GM12864 (cell line): ENCODE measurements at regions not wholly inside any gene's neighbourhood (a gene's known extent, or its start where the extent isn't known, plus 50 kb on each side); places are given as distances from the start of the nearest gene placed in this dataset.

Source experiments
- DNase-seq: peaks from one replicate; pipeline ENCODE4 v3.0.0-alpha.2; 2011; ENCODE audit warnings: low read depth
- H3K4me3 ChIP-seq: 2 replicates; pipeline ENCODE4 v1.5.1; 2011; ENCODE audit warnings: mild to moderate bottlenecking, low read depth, low read length, control low read depth
- TF ChIP-seq, protein P1 (sequence below): IDR thresholded peaks from 2 replicates; pipeline ENCODE4 v1.5.1; 2011; ENCODE audit warnings: low read depth, mild to moderate bottlenecking, moderate library complexity, low read length, control low read depth, inconsistent platforms; ENCODE audit errors: missing control alignments

GRCh38 chr11:37597776-37598175 lies 999.7 kb upstream of the RAG2 start:
- no peak for DNase-seq
- no peak overlapping the region for H3K4me3 ChIP-seq
- TF ChIP-seq, protein P1, sequence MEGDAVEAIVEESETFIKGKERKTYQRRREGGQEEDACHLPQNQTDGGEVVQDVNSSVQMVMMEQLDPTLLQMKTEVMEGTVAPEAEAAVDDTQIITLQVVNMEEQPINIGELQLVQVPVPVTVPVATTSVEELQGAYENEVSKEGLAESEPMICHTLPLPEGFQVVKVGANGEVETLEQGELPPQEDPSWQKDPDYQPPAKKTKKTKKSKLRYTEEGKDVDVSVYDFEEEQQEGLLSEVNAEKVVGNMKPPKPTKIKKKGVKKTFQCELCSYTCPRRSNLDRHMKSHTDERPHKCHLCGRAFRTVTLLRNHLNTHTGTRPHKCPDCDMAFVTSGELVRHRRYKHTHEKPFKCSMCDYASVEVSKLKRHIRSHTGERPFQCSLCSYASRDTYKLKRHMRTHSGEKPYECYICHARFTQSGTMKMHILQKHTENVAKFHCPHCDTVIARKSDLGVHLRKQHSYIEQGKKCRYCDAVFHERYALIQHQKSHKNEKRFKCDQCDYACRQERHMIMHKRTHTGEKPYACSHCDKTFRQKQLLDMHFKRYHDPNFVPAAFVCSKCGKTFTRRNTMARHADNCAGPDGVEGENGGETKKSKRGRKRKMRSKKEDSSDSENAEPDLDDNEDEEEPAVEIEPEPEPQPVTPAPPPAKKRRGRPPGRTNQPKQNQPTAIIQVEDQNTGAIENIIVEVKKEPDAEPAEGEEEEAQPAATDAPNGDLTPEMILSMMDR, result no peak

DNA sequence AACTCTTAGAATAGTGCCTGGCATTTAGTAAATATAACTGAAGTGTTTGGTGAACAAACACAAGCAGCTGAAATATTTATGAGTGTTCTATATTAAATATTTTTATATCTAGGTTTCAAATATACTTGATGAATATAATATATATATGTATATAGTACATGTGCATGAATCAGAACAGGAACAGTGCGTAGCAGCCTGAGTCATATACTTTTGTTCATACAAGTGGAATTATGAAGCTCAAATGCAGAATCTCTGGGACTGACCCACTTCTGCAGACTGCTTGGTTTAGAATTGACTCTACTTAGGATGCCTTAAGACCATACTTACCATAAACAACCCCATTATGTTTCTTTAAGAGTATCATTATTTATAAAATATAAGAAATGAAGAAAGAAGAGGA lies 997.8 kb upstream of the RAG2 start:
- no peak for DNase-seq
- TF ChIP-seq, protein P1, result no peak

DNA sequence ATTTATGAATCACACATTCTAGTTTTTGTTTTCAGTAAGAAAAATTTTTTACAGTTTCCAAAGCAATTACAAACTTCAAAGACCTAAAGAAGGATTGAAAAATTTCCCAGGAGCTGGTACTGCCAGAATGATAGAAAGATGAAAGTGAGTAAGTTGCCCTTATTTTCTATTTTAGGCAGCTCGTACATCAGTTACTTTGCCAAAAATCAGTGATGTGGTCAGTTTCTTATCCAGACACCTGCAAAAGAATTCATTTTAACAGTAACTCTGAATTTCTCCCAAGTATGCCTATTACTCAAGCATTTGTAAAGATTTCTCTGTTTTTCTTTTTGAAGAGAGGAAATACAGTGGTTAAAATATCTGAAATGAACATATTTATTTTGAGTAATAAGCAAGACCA lies 976.3 kb upstream of the RAG2 start:
- no peak for DNase-seq
- TF ChIP-seq, protein P1, result no peak
- H3K4me3 ChIP-seq, result no peak overlapping the region

More for the DNA sequence above, 997.8 kb upstream of the RAG2 start:
- no peak overlapping the region for H3K4me3 ChIP-seq

DNA sequence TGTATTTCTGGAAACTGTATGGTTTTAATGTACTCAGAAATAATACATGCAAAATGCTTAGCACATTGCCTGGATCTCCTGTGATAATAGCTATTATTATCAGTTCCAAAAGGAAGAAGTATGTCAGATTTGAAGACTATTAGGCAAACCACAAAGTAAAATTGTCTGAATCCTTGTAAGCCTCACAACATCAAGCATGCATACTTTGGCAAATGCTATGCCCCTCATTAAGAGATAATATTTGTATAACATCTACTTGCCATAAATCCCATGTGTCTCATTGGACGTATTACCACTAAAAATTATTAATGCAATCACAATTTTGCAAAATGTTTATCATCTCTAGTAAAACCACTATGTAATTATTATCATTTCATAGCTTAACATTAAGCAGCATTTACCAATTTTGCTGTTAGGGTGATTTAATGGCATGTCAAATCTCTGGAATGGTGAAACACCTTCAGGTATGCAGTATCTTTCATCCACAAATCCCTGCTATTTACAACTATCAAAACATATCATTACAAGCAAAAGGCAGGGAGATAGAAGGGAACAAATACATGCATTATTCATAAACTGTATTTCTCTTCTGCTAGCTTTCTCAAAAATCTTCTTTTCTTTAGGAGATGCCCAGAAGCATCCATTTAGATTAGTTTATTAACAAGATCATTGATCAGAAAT lies 974.6 kb upstream of the RAG2 start:
- TF ChIP-seq, protein P1, result no peak
- H3K4me3 ChIP-seq, result no peak overlapping the region
- no peak for DNase-seq

GRCh38 chr11:37571246-37571645 lies 973.2 kb upstream of the RAG2 start:
- DNase-seq, result no peak

DNA sequence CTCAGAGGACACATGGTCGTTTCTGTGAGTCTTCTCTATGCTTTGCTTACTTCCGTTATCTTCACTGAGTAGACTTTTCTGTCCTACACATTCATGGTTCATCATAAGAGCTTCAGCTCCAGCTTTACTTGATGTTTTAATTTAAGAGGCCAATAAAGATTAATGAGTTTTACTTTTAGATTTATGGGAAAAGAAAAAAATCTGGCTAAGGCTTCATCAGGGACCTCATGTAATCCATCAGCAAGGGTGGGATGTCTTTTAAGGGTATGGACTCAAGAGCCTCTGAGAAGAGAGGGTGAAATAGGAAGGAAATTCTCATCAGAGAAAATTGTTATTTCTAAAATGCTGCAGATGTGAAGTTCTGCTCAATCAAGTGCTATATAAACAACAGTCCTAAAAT lies 963.0 kb upstream of the RAG2 start:
- no peak overlapping the region for H3K4me3 ChIP-seq
- TF ChIP-seq, protein P1, result no peak
- no peak for DNase-seq

More at GRCh38 chr11:37571246-37571645, 973.2 kb upstream of the RAG2 start:
- H3K4me3 ChIP-seq, result no peak overlapping the region
- TF ChIP-seq, protein P1, result no peak

- TF ChIP-seq, protein P1, result no peak
- DNase-seq, result no peak
- H3K4me3 ChIP-seq, result no peak overlapping the region
These were observed 962.3 kb upstream of the RAG2 start for GRCh38 chr11:37560346-37560745.
